H9 (cell line): ENCODE measurements at regions not wholly inside any gene's neighbourhood (a gene's known extent, or its start where the extent isn't known, plus 50 kb on each side); places are given as distances from the start of the nearest gene placed in this dataset.

Source experiments
- DNase-seq: peaks from one replicate; pipeline ENCODE4 v3.0.0-alpha.2; 2017
- H2AFZ ChIP-seq: one replicate; pipeline ENCODE4 v1.6.1; 2013; ENCODE audit warnings: mild to moderate bottlenecking, low read length, control low read depth, moderate library complexity
- H2AK5ac ChIP-seq: 2 replicates; pipeline ENCODE4 v1.6.1; 2013; ENCODE audit warnings: low read length, control low read depth, mixed read lengths; ENCODE audit not compliant: insufficient read length
- H2BK120ac ChIP-seq: one replicate; pipeline ENCODE4 v1.6.1; 2013; ENCODE audit warnings: low read depth, mild to moderate bottlenecking, low read length, control low read depth, inconsistent platforms; ENCODE audit not compliant: poor library complexity, severe bottlenecking
- H2BK12ac ChIP-seq: 2 replicates; pipeline ENCODE4 v1.6.1; 2013; ENCODE audit warnings: low read length, control low read depth, mixed read lengths, low read depth; ENCODE audit not compliant: insufficient read length
- H2BK15ac ChIP-seq: 2 replicates; pipeline ENCODE4 v1.6.1; 2013; ENCODE audit warnings: low read depth, low read length, control low read depth
- H2BK20ac ChIP-seq: one replicate; pipeline ENCODE4 v1.6.1; 2013; ENCODE audit warnings: low read depth, mild to moderate bottlenecking, low read length, control low read depth, inconsistent platforms; ENCODE audit not compliant: poor library complexity, severe bottlenecking
- H2BK5ac ChIP-seq: 2 replicates; pipeline ENCODE4 v1.6.1; 2013; ENCODE audit warnings: low read length, control low read depth, mixed read lengths; ENCODE audit not compliant: insufficient read length
- H3K14ac ChIP-seq: 2 replicates; pipeline ENCODE4 v1.6.1; 2013; ENCODE audit warnings: low read length, control low read depth; ENCODE audit not compliant: insufficient read depth
- H3K18ac ChIP-seq: 2 replicates; pipeline ENCODE4 v1.6.1; 2013; ENCODE audit warnings: low read depth, mild to moderate bottlenecking, mixed read lengths, low read length, control low read depth; ENCODE audit not compliant: insufficient read length
- H3K23ac ChIP-seq: 2 replicates; pipeline ENCODE4 v1.6.1; 2013; ENCODE audit warnings: low read length, control low read depth, mixed read lengths, low read depth; ENCODE audit not compliant: insufficient read length
- H3K23me2 ChIP-seq: 2 replicates; pipeline ENCODE4 v1.6.1; 2013; ENCODE audit warnings: low read depth, mild to moderate bottlenecking, mixed read lengths, low read length, control low read depth; ENCODE audit not compliant: insufficient read length, poor library complexity, severe bottlenecking
- H3K27ac ChIP-seq: 2 replicates; pipeline ENCODE4 v1.5.1; 2013; ENCODE audit warnings: low read length, control low read depth, mixed read lengths, low read depth; ENCODE audit not compliant: insufficient read length
- H3K27me3 ChIP-seq: 2 replicates; pipeline ENCODE4 v1.6.1; 2013; ENCODE audit warnings: low read length, control low read depth, inconsistent platforms; ENCODE audit not compliant: insufficient read depth
- H3K4ac ChIP-seq: 2 replicates; pipeline ENCODE4 v1.6.1; 2013; ENCODE audit warnings: low read depth, mild to moderate bottlenecking, control low read depth, inconsistent platforms, low read length, moderate library complexity
- H3K4me1 ChIP-seq: 2 replicates; pipeline ENCODE4 v1.6.1; 2013; ENCODE audit warnings: low read length, control low read depth, inconsistent platforms; ENCODE audit not compliant: insufficient read depth
- H3K4me2 ChIP-seq: 2 replicates; pipeline ENCODE4 v1.6.1; 2013; ENCODE audit warnings: low read length, control low read depth, mixed read lengths; ENCODE audit not compliant: insufficient read length, insufficient read depth
- H3K56ac ChIP-seq: 2 replicates; pipeline ENCODE4 v1.6.1; 2013; ENCODE audit warnings: low read depth, mild to moderate bottlenecking, mixed read lengths, low read length, control low read depth; ENCODE audit not compliant: insufficient read length
- H3K79me1 ChIP-seq: 2 replicates; pipeline ENCODE4 v1.6.1; 2013; ENCODE audit warnings: low read depth, mild to moderate bottlenecking, moderate library complexity, low read length, control low read depth, inconsistent platforms; ENCODE audit not compliant: insufficient read depth, poor library complexity, severe bottlenecking
- H3K79me2 ChIP-seq: 2 replicates; pipeline ENCODE4 v1.6.1; 2013; ENCODE audit warnings: low read length, control low read depth, inconsistent platforms; ENCODE audit not compliant: insufficient read depth
- H3K9ac ChIP-seq: 2 replicates; pipeline ENCODE4 v1.6.1; 2013; ENCODE audit warnings: low read length, control low read depth, mixed read lengths; ENCODE audit not compliant: insufficient read length; ENCODE audit errors: extremely low read depth
- H3K9me3 ChIP-seq: one replicate; pipeline ENCODE4 v1.6.1; 2013; ENCODE audit warnings: low read depth, low read length, inconsistent platforms; ENCODE audit not compliant: control insufficient read depth
- H3T11ph ChIP-seq: one replicate; pipeline ENCODE4 v1.6.1; 2013; ENCODE audit warnings: mild to moderate bottlenecking, low read length, control low read depth, inconsistent platforms
- H4K20me1 ChIP-seq: one replicate; pipeline ENCODE4 v1.6.1; 2013; ENCODE audit not compliant: control insufficient read depth, insufficient read length, insufficient read depth
- H4K5ac ChIP-seq: 2 replicates; pipeline ENCODE4 v1.6.1; 2013; ENCODE audit warnings: low read depth, mild to moderate bottlenecking, mixed read lengths, low read length, control low read depth; ENCODE audit not compliant: insufficient read length
- H4K8ac ChIP-seq: replicated peaks from 2 replicates; pipeline ENCODE4 v1.6.1; 2013; ENCODE audit warnings: low read length, control low read depth, mixed read lengths, low read depth; ENCODE audit not compliant: insufficient read length
- H4K91ac ChIP-seq: 2 replicates; pipeline ENCODE4 v1.6.1; 2013; ENCODE audit warnings: low read depth, mild to moderate bottlenecking, moderate library complexity, mixed read lengths, low read length, control low read depth; ENCODE audit not compliant: insufficient read length
- H3K27ac Mint-ChIP-seq, 3 experiments: 2 replicates in 2 of 3; 3 replicates in 1 of 3; pipeline ENCODE4 v1.8.0; 2020 to 2021; ENCODE audit warnings: mixed read lengths in 3 of 3, mild to moderate bottlenecking in 1 of 3, moderate library complexity in 1 of 3
- H3K27me3 Mint-ChIP-seq: 2 replicates; pipeline ENCODE4 v1.8.0; 2021; ENCODE audit warnings: low read depth, mild to moderate bottlenecking, moderate library complexity, mixed read lengths
- H3K36me3 Mint-ChIP-seq, 3 experiments: 2 replicates in 2 of 3; 3 replicates in 1 of 3; pipeline ENCODE4 v1.8.0; 2020 to 2021; ENCODE audit warnings: low read depth in 3 of 3, mixed read lengths in 3 of 3; ENCODE audit not compliant: insufficient read depth in 1 of 3
- H3K4me1 Mint-ChIP-seq, 2 experiments: 2 replicates each; pipeline ENCODE4 v1.8.0; 2020; ENCODE audit warnings: mixed read lengths in 2 of 2
- H3K4me3 Mint-ChIP-seq, 2 experiments: 2 replicates in 1 of 2; 3 replicates in 1 of 2; pipeline ENCODE4 v1.8.0; 2020 to 2021; ENCODE audit warnings: mild to moderate bottlenecking in 2 of 2, mixed read lengths in 2 of 2, moderate library complexity in 1 of 2
- H3K9me3 Mint-ChIP-seq, 2 experiments: 2 replicates in 1 of 2; 3 replicates in 1 of 2; pipeline ENCODE4 v1.8.0; 2020; ENCODE audit warnings: mild to moderate bottlenecking in 2 of 2, mixed read lengths in 2 of 2, moderate library complexity in 1 of 2
- CTCF ChIP-seq: fragments of 200-600 bp; sonication (generic); conservative IDR thresholded peaks from 3 replicates; pipeline ENCODE4 v1.8.0; 2021; ENCODE audit warnings: antibody characterized with exemption, mild to moderate bottlenecking
- WGBS: extraction: QIAGEN DNeasy Blood & Tissue Kit; methylation state at CpG from one replicate; pipeline ENCODE4 v1.1.7; 2013; ENCODE audit warnings: missing lambda C conversion rate, low lambda C conversion rate, mixed read lengths; ENCODE audit not compliant: insufficient read length; ENCODE audit errors: extremely low coverage; 5-methylcytosine and 5-hydroxymethylcytosine counted together

- H3K27ac ChIP-seq: no peak overlapping the region
- H3K79me2 ChIP-seq: no peaks in the 10 kb centered on the region
- Mint-ChIP-seq H3K27ac (no peak overlapping the region), H3K4me3 (no peak overlapping the region), H3K36me3 (peaks cover 6 to 22% (median 8%) of the 10 kb centered on the region in 3 experiments; a peak in 6 of 7 replicates), H3K9me3 (peaks cover 82 to 95% of the 10 kb centered on the region in 2 experiments), H3K4me1 (no peaks in the 10 kb centered on the region), H3K27me3 (no peaks in the 10 kb centered on the region; the same call in 1 of the 2 replicates)
- H3K9me3 ChIP-seq: peaks cover 68% of the 10 kb centered on the region
- H2BK15ac ChIP-seq: no peak overlapping the region
- H3K4ac ChIP-seq: no peak overlapping the region
- no peaks in the 10 kb centered on the region for H4K20me1 ChIP-seq
- no peak overlapping the region for H3K23ac ChIP-seq
- no peak for TF ChIP-seq CTCF
- H3K9ac ChIP-seq: no peak overlapping the region
- no peak overlapping the region for H2BK12ac ChIP-seq
- H4K8ac ChIP-seq: no peak overlapping the region
- no peak overlapping the region for H4K5ac ChIP-seq
- H3K56ac ChIP-seq: no peak overlapping the region
- H3K4me2 ChIP-seq: no peak overlapping the region
- no peak overlapping the region for H2AFZ ChIP-seq
- H3K79me1 ChIP-seq: no peaks in the 10 kb centered on the region
- H2BK120ac ChIP-seq: no peak overlapping the region
- H2BK20ac ChIP-seq: no peak overlapping the region
- DNase-seq: no peak
- no peak overlapping the region for H4K91ac ChIP-seq
- H3K18ac ChIP-seq: no peak overlapping the region
- H3K27me3 ChIP-seq: no peaks in the 10 kb centered on the region
- H3K14ac ChIP-seq: no peak overlapping the region
- no peaks in the 10 kb centered on the region for H3K23me2 ChIP-seq
- no peak overlapping the region for H2BK5ac ChIP-seq
- WGBS: no CpG with 5 or more reads among the region's 17 CpGs
- no peaks in the 10 kb centered on the region for H3K4me1 ChIP-seq
- H2AK5ac ChIP-seq: no peak overlapping the region
- H3T11ph ChIP-seq: no peak overlapping the region
Observed at GRCh38 chr22:47434336-47435203, 672.1 kb downstream of the TBC1D22A start.
